ENCODE measurements at regions not wholly inside any gene's neighbourhood (a gene's known extent, or its start where the extent isn't known, plus 50 kb on each side); places are given as distances from the start of the nearest gene placed in this dataset.

GRCh38 chr6:164243949-164244348, 829.4 kb downstream of the QKI start:
- H3K36me3 ChIP-seq (ENCODE audit: control insufficient read depth in 2 of 2, extremely low read depth in 1 of 2, insufficient read depth in 2 of 2, low read length in 2 of 2), result no peaks in the 10 kb centered on the region
- no peak overlapping the region for H3K9ac ChIP-seq (ENCODE audit: control insufficient read depth, extremely low read depth, insufficient read depth, low read length)
- no peaks in the 10 kb centered on the region for H3K79me2 ChIP-seq (ENCODE audit: control insufficient read depth, insufficient read depth, low read length)
- no peak overlapping the region for H3K4me3 ChIP-seq (ENCODE audit: control insufficient read depth in 2 of 3, extremely low read depth in 1 of 3, insufficient read depth in 2 of 3, low read depth in 1 of 3, low read length in 3 of 3)
- H3K4me1 ChIP-seq (ENCODE audit: control insufficient read depth, extremely low read depth, insufficient read depth, low read length), result no peaks in the 10 kb centered on the region
- no peaks in the 10 kb centered on the region for H4K20me1 ChIP-seq (ENCODE audit: control insufficient read depth, extremely low read depth, insufficient read depth, low read length)
- FAIRE-seq, result no peak
- TF ChIP-seq, protein P1, sequence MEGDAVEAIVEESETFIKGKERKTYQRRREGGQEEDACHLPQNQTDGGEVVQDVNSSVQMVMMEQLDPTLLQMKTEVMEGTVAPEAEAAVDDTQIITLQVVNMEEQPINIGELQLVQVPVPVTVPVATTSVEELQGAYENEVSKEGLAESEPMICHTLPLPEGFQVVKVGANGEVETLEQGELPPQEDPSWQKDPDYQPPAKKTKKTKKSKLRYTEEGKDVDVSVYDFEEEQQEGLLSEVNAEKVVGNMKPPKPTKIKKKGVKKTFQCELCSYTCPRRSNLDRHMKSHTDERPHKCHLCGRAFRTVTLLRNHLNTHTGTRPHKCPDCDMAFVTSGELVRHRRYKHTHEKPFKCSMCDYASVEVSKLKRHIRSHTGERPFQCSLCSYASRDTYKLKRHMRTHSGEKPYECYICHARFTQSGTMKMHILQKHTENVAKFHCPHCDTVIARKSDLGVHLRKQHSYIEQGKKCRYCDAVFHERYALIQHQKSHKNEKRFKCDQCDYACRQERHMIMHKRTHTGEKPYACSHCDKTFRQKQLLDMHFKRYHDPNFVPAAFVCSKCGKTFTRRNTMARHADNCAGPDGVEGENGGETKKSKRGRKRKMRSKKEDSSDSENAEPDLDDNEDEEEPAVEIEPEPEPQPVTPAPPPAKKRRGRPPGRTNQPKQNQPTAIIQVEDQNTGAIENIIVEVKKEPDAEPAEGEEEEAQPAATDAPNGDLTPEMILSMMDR (optimal IDR thresholded peaks at IDR 0.05 in 1 of 3, IDR thresholded peaks at IDR 0.05 in 1 of 3, conservative IDR thresholded peaks at IDR 0.05 in 1 of 3; ENCODE audit: extremely low read depth in 1 of 3, insufficient read depth in 2 of 3, low read length in 3 of 3), result no peak
- no peak for TF ChIP-seq EZH2 (IDR thresholded peaks at IDR 0.05; ENCODE audit: low read length)
- no peaks in the 10 kb centered on the region for H3K27me3 ChIP-seq (ENCODE audit: control insufficient read depth, extremely low read depth, insufficient read depth, low read length)
- dilution Hi-C loops (cut with MboI; ENCODE audit: extremely low pct_ligation_motif_present, low sequenced_read_pairs), result no loop called here
- no peak overlapping the region for H3K4me2 ChIP-seq (ENCODE audit: control insufficient read depth, extremely low read depth, insufficient read depth, low read depth, low read length)
- DNase-seq (ENCODE audit: low read depth, low spot score), result no peak
- H3K27ac ChIP-seq (ENCODE audit: control insufficient read depth, insufficient read depth, low read length), result no peak overlapping the region
- no peaks in the 10 kb centered on the region for H3K9me3 ChIP-seq (ENCODE audit: control insufficient read depth, low read depth, low read length)
- no peak overlapping the region for H2AFZ ChIP-seq (ENCODE audit: control insufficient read depth, low read length)
- H3K9me1 ChIP-seq (ENCODE audit: control insufficient read depth, extremely low read depth, insufficient read depth, low read length), result no peaks in the 10 kb centered on the region

DNA sequence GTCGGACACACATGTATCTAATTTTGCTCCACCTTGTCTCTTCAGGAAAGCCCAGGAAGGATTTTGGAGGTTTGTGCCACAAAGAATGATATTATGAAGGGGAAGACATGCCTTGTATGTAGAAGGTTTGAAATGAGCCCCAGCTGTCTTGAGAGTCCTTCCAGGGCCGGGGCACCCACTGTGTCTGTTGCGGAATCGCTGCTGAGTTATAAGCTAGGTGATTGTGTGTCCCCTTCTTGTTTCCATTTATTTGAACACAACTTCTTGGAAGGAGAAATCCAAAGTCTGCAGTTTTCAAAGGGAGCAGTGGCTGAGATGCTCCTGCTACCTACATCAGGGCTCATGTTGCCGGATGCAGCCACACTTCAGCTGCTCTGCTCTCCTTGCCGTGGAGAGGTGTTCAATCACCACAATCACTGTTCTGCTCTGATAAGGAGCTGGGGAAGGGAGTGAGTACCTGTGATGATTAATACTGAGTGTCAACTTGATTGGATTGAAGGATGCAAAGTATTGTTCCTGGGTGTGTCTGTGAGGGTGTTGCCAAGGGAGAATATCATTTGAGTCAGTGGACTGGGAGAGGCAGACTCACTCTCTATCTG, 828.6 kb downstream of the QKI start:
- no peak overlapping the region for H3K4me2 ChIP-seq (ENCODE audit: control insufficient read depth, extremely low read depth, insufficient read depth, low read depth, low read length)
- DNase-seq (ENCODE audit: low read depth, low spot score), result no peak
- H4K20me1 ChIP-seq (ENCODE audit: control insufficient read depth, extremely low read depth, insufficient read depth, low read length), result no peaks in the 10 kb centered on the region
- no peak overlapping the region for H2AFZ ChIP-seq (ENCODE audit: control insufficient read depth, low read length)
- H3K9ac ChIP-seq (ENCODE audit: control insufficient read depth, extremely low read depth, insufficient read depth, low read length), result no peak overlapping the region
- dilution Hi-C loops (cut with MboI; ENCODE audit: extremely low pct_ligation_motif_present, low sequenced_read_pairs), result no loop called here
- no peak for FAIRE-seq
- no peaks in the 10 kb centered on the region for H3K4me1 ChIP-seq (ENCODE audit: control insufficient read depth, extremely low read depth, insufficient read depth, low read length)
- H3K9me3 ChIP-seq (ENCODE audit: control insufficient read depth, low read depth, low read length), result no peaks in the 10 kb centered on the region
- H3K27ac ChIP-seq (ENCODE audit: control insufficient read depth, insufficient read depth, low read length), result no peak overlapping the region
- H3K4me3 ChIP-seq (ENCODE audit: control insufficient read depth in 2 of 3, extremely low read depth in 1 of 3, insufficient read depth in 2 of 3, low read depth in 1 of 3, low read length in 3 of 3), result no peak overlapping the region
- H3K27me3 ChIP-seq (ENCODE audit: control insufficient read depth, extremely low read depth, insufficient read depth, low read length), result no peaks in the 10 kb centered on the region
- no peaks in the 10 kb centered on the region for H3K36me3 ChIP-seq (ENCODE audit: control insufficient read depth in 2 of 2, extremely low read depth in 1 of 2, insufficient read depth in 2 of 2, low read length in 2 of 2)
- H3K79me2 ChIP-seq (ENCODE audit: control insufficient read depth, insufficient read depth, low read length), result no peaks in the 10 kb centered on the region
- TF ChIP-seq, protein P1 (optimal IDR thresholded peaks at IDR 0.05 in 1 of 3, IDR thresholded peaks at IDR 0.05 in 1 of 3, conservative IDR thresholded peaks at IDR 0.05 in 1 of 3; ENCODE audit: extremely low read depth in 1 of 3, insufficient read depth in 2 of 3, low read length in 3 of 3), result no peak
- TF ChIP-seq EZH2 (IDR thresholded peaks at IDR 0.05; ENCODE audit: low read length), result no peak
- no peaks in the 10 kb centered on the region for H3K9me1 ChIP-seq (ENCODE audit: control insufficient read depth, extremely low read depth, insufficient read depth, low read length)

Data from keratinocyte (primary cell).